CD4-positive, alpha-beta T cell (primary cell): ENCODE measurements at regions not wholly inside any gene's neighbourhood (a gene's known extent, or its start where the extent isn't known, plus 50 kb on each side); places are given as distances from the start of the nearest gene placed in this dataset.

Experiments
- ATAC-seq: fragments of 200-7000 bp; cut with Tn5 transposase; one replicate; pipeline ENCODE4 v1.10.0; 2022; ENCODE audit warnings: mild to moderate bottlenecking; ENCODE audit not compliant: poor library complexity
- CTCF ChIA-PET: fragments of 350-600 bp; sonication (Branson Sonifier 250); formaldehyde crosslinking; loops from one replicate; lab custom pipeline; 2021; ENCODE audit warnings: antibody characterized with exemption, inconsistent platforms; lab: Charles Lee
- POLR2A ChIA-PET: fragments of 350-600 bp; sonication (Branson Sonifier 250); formaldehyde crosslinking; loops from one replicate; lab custom pipeline; 2021; ENCODE audit warnings: antibody characterized with exemption, inconsistent platforms; lab: Charles Lee
- DNase-seq, 14 experiments: peaks; one replicate each; pipeline ENCODE4 v3.0.0-alpha.2; 2013 to 2020; ENCODE audit warnings: mixed read lengths in 2 of 14
- H3K27ac ChIP-seq, 2 donors: one replicate each; pipeline versions ENCODE4 v1.5.1 to v1.7.0; 2013; ENCODE audit warnings: low read length in 2 of 2, low read depth in 1 of 2, mild to moderate bottlenecking in 1 of 2
- H3K27me3 ChIP-seq, 2 experiments: 1 replicate in 1 of 2; 2 replicates in 1 of 2; pipeline versions ENCODE4 v1.6.1 to v1.7.0; 2013; ENCODE audit warnings: low read length in 2 of 2, control low read depth in 1 of 2, mild to moderate bottlenecking in 1 of 2, moderate library complexity in 1 of 2; ENCODE audit not compliant: insufficient read depth in 2 of 2, control insufficient read depth in 1 of 2
- H3K36me3 ChIP-seq: one replicate; pipeline ENCODE4 v1.6.1; 2013; ENCODE audit warnings: low read length, control low read depth; ENCODE audit not compliant: insufficient read depth
- H3K4me1 ChIP-seq: one replicate; pipeline ENCODE4 v1.6.1; 2013; ENCODE audit warnings: low read length, control low read depth; ENCODE audit not compliant: insufficient read depth
- H3K4me3 ChIP-seq: one replicate; pipeline ENCODE4 v1.5.1; 2013; ENCODE audit warnings: mild to moderate bottlenecking, low read length, moderate library complexity
- H3K9me3 ChIP-seq, 2 experiments: 1 replicate in 1 of 2; 2 replicates in 1 of 2; pipeline versions ENCODE4 v1.6.1 to v1.7.0; 2013; ENCODE audit warnings: low read length in 2 of 2, mild to moderate bottlenecking in 2 of 2, control low read depth in 1 of 2, moderate library complexity in 1 of 2; ENCODE audit not compliant: control insufficient read depth in 1 of 2, insufficient read depth in 1 of 2
- H3K27ac Mint-ChIP-seq: one replicate; pipeline ENCODE4 v1.8.0; 2020; ENCODE audit warnings: mixed read lengths
- H3K27me3 Mint-ChIP-seq: one replicate; pipeline ENCODE4 v1.8.0; 2021; ENCODE audit warnings: mixed read lengths
- H3K36me3 Mint-ChIP-seq: one replicate; pipeline ENCODE4 v1.8.0; 2021; ENCODE audit warnings: low read depth, mixed read lengths
- H3K4me1 Mint-ChIP-seq: one replicate; pipeline ENCODE4 v1.8.0; 2021; ENCODE audit warnings: low read depth, mixed read lengths
- H3K4me3 Mint-ChIP-seq: one replicate; pipeline ENCODE4 v1.8.0; 2020; ENCODE audit warnings: mild to moderate bottlenecking, mixed read lengths
- H3K9me3 Mint-ChIP-seq: one replicate; pipeline ENCODE4 v1.8.0; 2020; ENCODE audit warnings: mixed read lengths
- intact Hi-C, 2 experiments: fragments of 100-400 bp; cut with DNase I in 1 of 2; cut with micrococcal nuclease in 1 of 2; formaldehyde crosslinking; loops; one replicate each; pipeline versions ENCODE4 v1.15.1 to v1.9.0; 2023 to 2025; cut with DNase I, micrococcal nuclease
- TF ChIP-seq, protein P1 (sequence below): fragments of 200-600 bp; IDR thresholded peaks from one replicate; pipeline ENCODE4 v1.8.0; 2022; ENCODE audit warnings: antibody characterized with exemption, mild to moderate bottlenecking

- no peaks in the 10 kb centered on the region for H3K27me3 Mint-ChIP-seq
- no peaks in the 10 kb centered on the region for H3K4me1 Mint-ChIP-seq
- CTCF ChIA-PET, result no interaction called here
- H3K4me3 ChIP-seq, result no peak overlapping the region
- H3K27ac ChIP-seq, result no peak overlapping the region
- TF ChIP-seq, protein P1, sequence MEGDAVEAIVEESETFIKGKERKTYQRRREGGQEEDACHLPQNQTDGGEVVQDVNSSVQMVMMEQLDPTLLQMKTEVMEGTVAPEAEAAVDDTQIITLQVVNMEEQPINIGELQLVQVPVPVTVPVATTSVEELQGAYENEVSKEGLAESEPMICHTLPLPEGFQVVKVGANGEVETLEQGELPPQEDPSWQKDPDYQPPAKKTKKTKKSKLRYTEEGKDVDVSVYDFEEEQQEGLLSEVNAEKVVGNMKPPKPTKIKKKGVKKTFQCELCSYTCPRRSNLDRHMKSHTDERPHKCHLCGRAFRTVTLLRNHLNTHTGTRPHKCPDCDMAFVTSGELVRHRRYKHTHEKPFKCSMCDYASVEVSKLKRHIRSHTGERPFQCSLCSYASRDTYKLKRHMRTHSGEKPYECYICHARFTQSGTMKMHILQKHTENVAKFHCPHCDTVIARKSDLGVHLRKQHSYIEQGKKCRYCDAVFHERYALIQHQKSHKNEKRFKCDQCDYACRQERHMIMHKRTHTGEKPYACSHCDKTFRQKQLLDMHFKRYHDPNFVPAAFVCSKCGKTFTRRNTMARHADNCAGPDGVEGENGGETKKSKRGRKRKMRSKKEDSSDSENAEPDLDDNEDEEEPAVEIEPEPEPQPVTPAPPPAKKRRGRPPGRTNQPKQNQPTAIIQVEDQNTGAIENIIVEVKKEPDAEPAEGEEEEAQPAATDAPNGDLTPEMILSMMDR, result no peak
- no peak overlapping the region for H3K27ac Mint-ChIP-seq
- H3K36me3 ChIP-seq, result no peaks in the 10 kb centered on the region
- H3K27me3 ChIP-seq, result no peaks in the 10 kb centered on the region
- H3K9me3 ChIP-seq, result peaks cover 0 to 8% of the 10 kb centered on the region in 2 experiments
- peaks cover 11% of the 10 kb centered on the region for H3K9me3 Mint-ChIP-seq
- intact Hi-C loops, result no loop called here
- ATAC-seq, result no peak
- POLR2A ChIA-PET, result no interaction called here
- H3K36me3 Mint-ChIP-seq, result no peaks in the 10 kb centered on the region
- no peak for DNase-seq
- H3K4me3 Mint-ChIP-seq, result no peak overlapping the region
- no peaks in the 10 kb centered on the region for H3K4me1 ChIP-seq
These were observed 260.4 kb downstream of the CBLN4 start for GRCh38 chr20:55744896-55745295.

DNA sequence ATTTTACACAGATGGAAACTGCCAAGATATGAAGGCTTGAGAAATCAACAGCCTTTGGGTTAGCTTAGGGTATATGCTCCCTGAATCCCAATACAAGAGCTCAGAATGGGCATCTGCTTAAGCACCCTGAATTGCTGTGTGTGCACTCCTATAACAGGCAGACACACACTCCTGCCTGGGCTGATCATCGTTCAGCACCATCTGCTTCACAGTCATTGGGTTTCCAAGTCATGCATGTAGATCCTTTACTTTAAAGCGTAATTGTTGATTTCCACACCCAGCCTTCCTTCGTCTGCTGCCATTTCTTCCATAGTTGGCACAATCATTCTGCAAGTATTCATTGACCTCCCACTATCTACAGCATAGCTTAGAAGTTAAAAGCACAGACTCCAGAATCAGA, 263.5 kb downstream of the CBLN4 start:
- H3K4me3 Mint-ChIP-seq, result no peak overlapping the region
- Histone ChIP-seq H3K4me3 (no peak overlapping the region), H3K36me3 (no peaks in the 10 kb centered on the region), H3K27ac (no peak overlapping the region), H3K9me3 (peaks cover 0 to 3% of the 10 kb centered on the region in 2 experiments), H3K4me1 (no peaks in the 10 kb centered on the region), H3K27me3 (no peaks in the 10 kb centered on the region)
- no peaks in the 10 kb centered on the region for H3K4me1 Mint-ChIP-seq
- H3K27me3 Mint-ChIP-seq, result no peaks in the 10 kb centered on the region
- H3K9me3 Mint-ChIP-seq, result peaks cover 17% of the 10 kb centered on the region
- DNase-seq, result no peak
- TF ChIP-seq, protein P1, result no peak
- H3K36me3 Mint-ChIP-seq, result no peaks in the 10 kb centered on the region
- CTCF ChIA-PET, result no interaction called here
- POLR2A ChIA-PET, result no interaction called here
- intact Hi-C loops, result no loop called here
- ATAC-seq, result no peak
- no peak overlapping the region for H3K27ac Mint-ChIP-seq

DNA sequence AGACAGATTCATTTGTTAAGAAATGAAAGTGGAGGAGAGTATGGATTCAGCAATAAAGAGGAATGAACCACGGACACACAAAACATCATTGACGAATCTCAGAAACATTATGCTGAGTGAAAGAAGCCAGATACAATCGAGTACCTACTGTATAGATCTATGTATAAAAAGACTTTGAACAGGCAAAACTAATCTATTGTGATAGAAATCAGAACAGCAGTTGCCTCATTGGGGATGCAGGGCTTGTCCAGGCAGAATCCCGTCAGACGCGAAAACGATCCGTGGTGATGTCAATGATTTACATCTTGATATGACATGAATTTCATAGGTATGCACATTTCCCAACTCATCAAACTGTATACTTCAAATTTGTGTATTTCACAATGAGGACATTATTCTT, 265.2 kb downstream of the CBLN4 start:
- ATAC-seq (no peak), DNase-seq (no peak)
- peaks cover 14% of the 10 kb centered on the region for H3K9me3 Mint-ChIP-seq
- no peak overlapping the region for H3K4me3 Mint-ChIP-seq
- TF ChIP-seq, protein P1, result no peak
- H3K27ac Mint-ChIP-seq, result no peak overlapping the region
- Histone ChIP-seq H3K4me3 (no peak overlapping the region), H3K4me1 (no peaks in the 10 kb centered on the region), H3K27me3 (no peaks in the 10 kb centered on the region), H3K9me3 (peaks cover 0 to 3% of the 10 kb centered on the region in 2 experiments), H3K36me3 (no peaks in the 10 kb centered on the region), H3K27ac (no peak overlapping the region)
- ChIA-PET CTCF (no interaction called here), POLR2A (no interaction called here)
- no peaks in the 10 kb centered on the region for H3K4me1 Mint-ChIP-seq
- intact Hi-C loops, result no loop called here
- H3K36me3 Mint-ChIP-seq, result no peaks in the 10 kb centered on the region
- no peaks in the 10 kb centered on the region for H3K27me3 Mint-ChIP-seq
